Fibroblast of villous mesenchyme (primary cell): ENCODE measurements at regions not wholly inside any gene's neighbourhood (a gene's known extent, or its start where the extent isn't known, plus 50 kb on each side); places are given as distances from the start of the nearest gene placed in this dataset.
"Not testable (repeated sequence)": the region's sequence is repeated elsewhere in the genome, so short reads cannot be mapped to it uniquely, and the experiment has no call there.

ENCODE experiments used
- DNase-seq: peaks from one replicate; pipeline ENCODE4 v3.0.0-alpha.2; 2010; ENCODE audit warnings: low read depth
- H3K4me3 ChIP-seq: 2 replicates; pipeline ENCODE4 v1.5.1; 2011; ENCODE audit warnings: low read depth, mild to moderate bottlenecking, low read length
- TF ChIP-seq, protein P1 (sequence below): IDR thresholded peaks from 2 replicates; pipeline ENCODE4 v1.5.1; 2012; ENCODE audit warnings: low read depth, mild to moderate bottlenecking, low read length; ENCODE audit not compliant: insufficient read depth

DNA sequence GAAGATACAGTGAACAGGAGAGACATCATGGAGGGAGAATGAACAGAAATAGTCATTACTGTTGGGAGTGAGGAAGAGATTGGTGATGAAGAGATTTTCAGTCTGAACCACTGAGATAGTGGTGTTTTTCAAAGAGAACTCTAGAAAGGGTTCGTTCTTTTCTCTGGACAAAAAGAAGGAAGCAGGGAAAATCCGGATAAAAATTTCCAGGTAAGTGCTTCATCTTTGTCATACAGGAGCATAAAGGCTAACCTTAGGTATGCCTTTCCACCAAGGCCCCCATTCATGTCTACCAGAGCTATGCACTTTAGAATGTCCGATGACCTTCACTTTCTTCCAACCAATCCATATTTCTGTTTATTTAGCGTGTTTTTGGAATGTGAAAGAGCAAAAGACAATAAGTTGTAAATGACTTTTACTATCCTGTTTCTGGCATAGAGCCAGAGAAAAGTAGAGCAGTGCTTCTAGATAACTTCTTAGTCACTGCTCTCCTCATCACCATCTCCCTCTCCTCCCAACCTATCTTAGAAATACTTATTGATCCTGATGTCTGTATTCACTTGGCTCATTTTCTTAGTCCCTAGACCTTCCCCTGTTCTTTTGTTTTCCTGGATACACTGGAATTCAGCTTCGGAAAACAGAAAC is 116.5 kb downstream of the TTC6 start:
- no peak for DNase-seq
- H3K4me3 ChIP-seq = no peak overlapping the region
- TF ChIP-seq, protein P1, sequence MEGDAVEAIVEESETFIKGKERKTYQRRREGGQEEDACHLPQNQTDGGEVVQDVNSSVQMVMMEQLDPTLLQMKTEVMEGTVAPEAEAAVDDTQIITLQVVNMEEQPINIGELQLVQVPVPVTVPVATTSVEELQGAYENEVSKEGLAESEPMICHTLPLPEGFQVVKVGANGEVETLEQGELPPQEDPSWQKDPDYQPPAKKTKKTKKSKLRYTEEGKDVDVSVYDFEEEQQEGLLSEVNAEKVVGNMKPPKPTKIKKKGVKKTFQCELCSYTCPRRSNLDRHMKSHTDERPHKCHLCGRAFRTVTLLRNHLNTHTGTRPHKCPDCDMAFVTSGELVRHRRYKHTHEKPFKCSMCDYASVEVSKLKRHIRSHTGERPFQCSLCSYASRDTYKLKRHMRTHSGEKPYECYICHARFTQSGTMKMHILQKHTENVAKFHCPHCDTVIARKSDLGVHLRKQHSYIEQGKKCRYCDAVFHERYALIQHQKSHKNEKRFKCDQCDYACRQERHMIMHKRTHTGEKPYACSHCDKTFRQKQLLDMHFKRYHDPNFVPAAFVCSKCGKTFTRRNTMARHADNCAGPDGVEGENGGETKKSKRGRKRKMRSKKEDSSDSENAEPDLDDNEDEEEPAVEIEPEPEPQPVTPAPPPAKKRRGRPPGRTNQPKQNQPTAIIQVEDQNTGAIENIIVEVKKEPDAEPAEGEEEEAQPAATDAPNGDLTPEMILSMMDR = no peak

DNA sequence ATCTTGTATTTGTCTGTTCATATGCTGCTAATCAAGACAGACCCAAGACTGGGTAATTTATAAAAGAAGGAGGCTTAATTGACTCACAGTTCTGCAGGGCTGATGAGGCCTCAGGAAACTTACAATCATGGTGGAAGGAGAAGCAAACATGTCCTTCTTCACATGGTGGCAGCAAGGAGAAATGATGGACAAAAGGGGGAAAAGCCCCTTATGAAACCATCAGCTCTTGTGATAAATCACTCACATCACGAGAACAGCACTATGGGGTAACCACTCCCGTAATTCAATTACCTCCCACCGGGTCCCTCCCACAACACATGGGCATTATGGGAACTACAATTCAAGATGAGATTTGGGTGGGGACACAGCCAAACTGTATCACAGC is 117.0 kb downstream of the TTC6 start:
- not testable (repeated sequence) for H3K4me3 ChIP-seq, DNase-seq

DNA sequence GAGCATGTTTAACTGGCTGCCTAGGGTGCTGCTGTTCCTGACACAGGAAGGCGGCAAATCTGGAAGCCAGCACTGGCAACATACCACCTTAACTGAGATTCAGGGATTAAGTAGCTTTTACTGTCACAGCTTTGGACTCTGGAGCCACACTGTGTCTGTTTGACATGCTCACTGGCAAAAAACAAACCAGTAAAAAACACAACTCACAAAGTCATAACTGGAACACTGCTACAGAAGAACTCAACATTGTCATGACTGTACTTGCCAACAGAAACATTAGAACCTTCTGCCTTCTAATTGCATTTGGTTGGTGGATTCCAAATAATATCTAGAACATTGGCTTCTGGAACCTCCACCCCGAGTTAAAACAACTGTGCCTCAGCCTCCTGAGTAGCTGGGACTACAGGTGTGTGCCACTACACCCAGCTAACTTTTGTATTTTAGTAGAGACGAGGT is 117.6 kb downstream of the TTC6 start:
- DNase-seq = no peak
- no peak overlapping the region for H3K4me3 ChIP-seq
- TF ChIP-seq, protein P1 = no peak

DNA sequence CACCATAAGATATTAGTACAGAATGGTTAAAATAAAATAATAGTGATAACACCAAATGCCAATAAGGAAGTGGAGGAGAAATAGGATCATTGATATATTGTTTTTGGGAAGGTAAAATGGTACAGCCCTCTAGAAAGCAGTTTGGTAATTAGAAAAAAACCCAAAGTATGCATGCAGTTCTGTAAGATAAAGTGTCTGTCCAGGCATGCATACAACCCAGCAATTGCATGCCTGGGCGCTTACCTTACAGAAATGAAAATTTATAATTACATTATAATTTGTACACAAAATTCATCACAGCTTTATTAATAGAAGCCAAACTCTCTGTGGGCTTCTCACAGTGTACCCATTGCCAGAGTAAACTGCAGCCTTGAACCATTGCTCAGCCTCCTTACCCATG is 124.7 kb downstream of the TTC6 start:
- TF ChIP-seq, protein P1 = no peak
- H3K4me3 ChIP-seq = no peak overlapping the region
- DNase-seq = no peak

DNA sequence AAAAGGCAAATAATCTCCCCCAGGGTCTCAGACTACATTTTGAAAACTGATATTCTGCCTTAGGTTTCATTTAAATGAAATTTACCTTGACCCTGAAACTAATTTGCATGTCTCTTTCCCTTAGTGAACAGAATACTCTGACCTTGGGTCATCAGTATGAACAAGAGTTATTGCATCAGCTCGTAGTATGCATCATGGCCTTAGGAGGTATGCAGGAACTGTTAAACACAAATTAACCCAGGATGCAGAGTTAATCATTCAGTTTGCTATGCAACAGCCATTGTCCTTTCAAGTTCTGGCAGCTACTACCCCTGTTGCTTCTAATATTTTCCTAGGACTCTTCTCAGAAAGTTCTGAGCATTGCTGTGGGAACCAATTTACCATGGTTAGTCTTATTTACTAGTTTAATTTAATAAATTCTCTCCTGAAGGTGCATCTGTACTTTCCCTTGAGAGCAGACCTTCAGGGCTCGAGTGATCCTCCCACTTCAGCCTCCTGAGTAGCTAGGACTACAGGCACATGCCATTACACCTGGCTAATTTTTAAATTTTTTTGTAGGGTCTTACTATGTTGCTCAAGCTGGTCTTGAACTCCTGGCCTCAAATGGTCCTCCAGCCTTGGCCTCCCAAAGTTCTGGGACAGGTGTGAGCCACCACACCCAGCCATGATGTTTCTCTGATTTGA is 126.7 kb downstream of the TTC6 start:
- H3K4me3 ChIP-seq = no peak overlapping the region
- no peak for DNase-seq
- TF ChIP-seq, protein P1 = no peak

DNA sequence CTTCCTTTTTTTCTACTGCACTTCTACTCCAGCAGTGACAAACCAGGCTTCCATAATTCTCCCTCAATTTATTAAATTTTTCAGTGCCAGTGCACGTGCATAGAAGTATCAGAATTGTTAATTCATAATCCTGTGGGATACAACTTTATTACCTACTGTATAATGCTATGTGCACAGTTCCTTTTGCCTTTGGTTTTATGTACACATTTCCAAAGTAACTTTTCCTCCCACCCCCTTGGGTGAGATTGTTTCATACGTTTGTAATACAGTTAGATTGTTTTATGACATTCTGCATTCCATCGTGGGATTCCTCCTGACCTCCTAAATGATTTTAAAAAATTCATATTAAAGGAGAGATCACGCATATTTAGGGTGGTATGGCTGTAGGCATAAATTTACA is 128.1 kb downstream of the TTC6 start:
- no peak for DNase-seq

DNA sequence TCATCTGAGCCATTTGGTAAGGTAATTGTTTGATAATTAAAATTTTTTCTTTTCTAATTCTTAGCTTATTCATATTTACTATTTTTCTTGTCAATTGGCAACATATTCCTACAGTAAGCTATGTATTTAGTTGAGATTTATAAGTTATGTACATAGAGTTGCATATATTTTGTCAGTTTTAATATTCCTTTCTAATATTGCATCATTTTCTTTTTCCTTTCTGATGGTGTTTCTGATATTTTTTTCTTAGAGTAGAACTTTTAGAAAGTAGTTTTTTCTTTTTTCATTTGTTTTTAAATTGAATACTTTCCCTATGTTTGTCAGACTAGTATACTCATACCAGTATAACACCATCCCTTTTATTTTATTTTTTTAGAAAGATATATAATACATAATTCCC is 131.3 kb downstream of the TTC6 start:
- no peak overlapping the region for H3K4me3 ChIP-seq
- TF ChIP-seq, protein P1 = no peak
- no peak for DNase-seq

More for the DNA sequence above, 128.1 kb downstream of the TTC6 start:
- no peak overlapping the region for H3K4me3 ChIP-seq
- TF ChIP-seq, protein P1 = no peak
